Mucosa of descending colon (tissue), 3 donors: ENCODE measurements at regions not wholly inside any gene's neighbourhood (a gene's known extent, or its start where the extent isn't known, plus 50 kb on each side); places are given as distances from the start of the nearest gene placed in this dataset.
"Not testable (repeated sequence)": the region's sequence is repeated elsewhere in the genome, so short reads cannot be mapped to it uniquely, and the experiment has no call there.

ENCODE experiments used
- ATAC-seq: fragments of 200-7000 bp; cut with Tn5 transposase; one replicate; pipeline ENCODE4 v1.9.1; 2020; ENCODE audit warnings: mild to moderate bottlenecking, moderate library complexity
- DNase-seq, 3 donors: peaks; one replicate each; pipeline ENCODE4 v3.0.0-alpha.2; 2020
- H3K36me3 ChIP-seq: fragments of 200-600 bp; one replicate; pipeline ENCODE4 v1.8.0; 2021; ENCODE audit warnings: low read depth, mild to moderate bottlenecking
- H3K4me1 ChIP-seq: fragments of 200-600 bp; one replicate; pipeline ENCODE4 v1.8.0; 2021; ENCODE audit warnings: low read depth, mild to moderate bottlenecking
- H3K4me3 ChIP-seq: fragments of 200-600 bp; one replicate; pipeline ENCODE4 v1.8.0; 2021; ENCODE audit warnings: mild to moderate bottlenecking
- H3K9me3 ChIP-seq: fragments of 200-600 bp; one replicate; pipeline ENCODE4 v1.8.0; 2021; ENCODE audit warnings: mild to moderate bottlenecking
- CTCF ChIP-seq: fragments of 200-600 bp; IDR thresholded peaks from one replicate; pipeline ENCODE4 v1.8.0; 2022; ENCODE audit warnings: antibody characterized with exemption, mild to moderate bottlenecking
- intact Hi-C, 2 donors: fragments of 100-400 bp; cut with DNase I in 1 of 2; cut with micrococcal nuclease in 1 of 2; formaldehyde crosslinking; loops; one replicate each; pipeline versions ENCODE4 v1.11.0 to v1.11.1; 2022; cut with DNase I, micrococcal nuclease
- donor health status: DM: no; HTN: no; CAD: no; lungs with moderate emphysema.
- donor health status: DM: no; HTN: no; CAD: no.
- donor health status: DM: no; HTN: yes; CAD: no.

- ATAC-seq (no peak), DNase-seq (no peak)
- Histone ChIP-seq H3K4me1 (no peaks in the 10 kb centered on the region), H3K36me3 (no peaks in the 10 kb centered on the region), H3K9me3 (no peaks in the 10 kb centered on the region), H3K4me3 (no peak overlapping the region)
- TF ChIP-seq CTCF, result no peak
- intact Hi-C loops, result no loop called here
These were observed 90.1 kb downstream of the MYCN start for GRCh38 chr2:16030206-16031057.

- no peak for TF ChIP-seq CTCF
- no peak overlapping the region for H3K4me3 ChIP-seq
- no peaks in the 10 kb centered on the region for H3K4me1 ChIP-seq
- intact Hi-C loops, result no loop called here
- H3K9me3 ChIP-seq, result no peaks in the 10 kb centered on the region
- no peak for DNase-seq
- no peak for ATAC-seq
- no peaks in the 10 kb centered on the region for H3K36me3 ChIP-seq
These were observed 88.3 kb downstream of the MYCN start for GRCh38 chr2:16028644-16029043.

DNA sequence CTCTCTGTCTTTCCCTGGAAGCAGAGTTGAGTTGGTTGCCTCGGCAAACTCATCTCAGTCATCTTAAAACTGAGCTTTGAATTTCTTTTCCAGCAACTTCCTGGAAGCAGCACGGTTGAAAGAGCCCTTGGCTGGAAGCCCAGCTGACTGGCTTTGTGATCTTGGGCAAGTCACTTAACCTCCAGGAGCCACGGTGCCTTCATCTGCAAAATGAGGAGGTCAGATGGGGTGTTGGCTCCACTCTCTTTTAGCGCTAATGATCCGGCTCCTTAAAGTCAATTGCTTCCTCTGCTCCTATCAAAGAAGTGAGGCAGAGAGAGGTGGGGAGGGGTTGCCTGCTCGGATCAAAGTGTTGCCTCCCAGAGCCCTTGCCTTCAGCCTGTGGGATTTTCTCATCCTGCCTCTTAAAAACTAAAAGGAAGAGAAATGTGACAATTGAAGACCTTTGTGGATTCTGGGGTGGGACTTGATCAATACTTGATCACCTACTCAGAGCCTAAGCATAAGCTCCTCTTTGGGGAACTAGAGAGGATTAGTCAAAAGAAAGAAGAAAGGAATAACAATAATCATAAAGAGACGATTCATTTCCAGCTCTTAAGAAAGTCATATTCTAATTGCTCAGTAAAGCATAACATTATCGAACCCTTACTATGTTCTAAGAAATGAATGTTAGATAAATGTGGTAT is 86.6 kb downstream of the MYCN start:
- TF ChIP-seq CTCF, result no peak
- Histone ChIP-seq H3K36me3 (no peaks in the 10 kb centered on the region), H3K4me3 (no peak overlapping the region), H3K4me1 (no peaks in the 10 kb centered on the region), H3K9me3 (no peaks in the 10 kb centered on the region)
- no peak for ATAC-seq
- DNase-seq, result no peak
- intact Hi-C loops, result no loop called here

DNA sequence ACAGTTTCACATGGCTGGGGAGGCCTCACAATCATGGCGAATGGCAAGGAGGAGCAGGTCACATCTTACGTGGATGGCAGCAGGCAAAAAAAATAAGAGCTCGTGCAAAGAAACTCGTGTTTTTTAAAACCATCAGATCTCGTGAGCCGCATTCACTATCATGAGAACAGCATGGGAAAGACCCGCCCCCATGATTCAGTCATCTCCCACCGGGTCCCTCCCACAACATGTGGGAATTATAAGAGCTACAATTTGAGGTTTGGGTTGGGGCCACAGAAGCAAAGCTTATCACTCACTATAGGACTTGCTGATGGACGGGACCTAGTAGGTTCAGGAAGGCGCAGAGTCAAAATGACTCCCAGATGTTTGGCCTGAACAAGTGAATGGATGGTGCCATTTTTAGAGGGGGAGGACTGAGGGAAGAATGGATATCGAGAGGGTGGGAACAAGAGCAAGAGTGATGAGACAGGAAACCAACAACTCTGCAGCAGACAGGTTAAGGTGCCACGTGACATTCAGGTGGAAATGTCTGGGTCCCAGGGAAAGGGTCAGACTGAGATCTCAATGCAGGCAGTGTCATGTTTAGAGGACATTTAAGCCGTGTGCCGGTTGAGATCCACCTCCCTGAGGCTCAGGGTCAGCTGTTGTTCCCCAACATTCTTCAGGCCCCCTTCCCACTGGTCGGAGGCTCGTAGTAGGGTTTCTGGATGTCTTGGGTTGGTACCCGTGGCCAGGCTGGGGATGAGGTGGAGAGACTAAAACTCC is 85.7 kb downstream of the MYCN start:
- ATAC-seq (no peak), DNase-seq (no peak)
- intact Hi-C loops, result no loop called here
- H3K4me3 ChIP-seq, result no peak overlapping the region
- H3K4me1 ChIP-seq, result no peaks in the 10 kb centered on the region
- no peak for TF ChIP-seq CTCF
- no peaks in the 10 kb centered on the region for H3K36me3 ChIP-seq
- no peaks in the 10 kb centered on the region for H3K9me3 ChIP-seq

- DNase-seq (no peak), ATAC-seq (no peak)
- intact Hi-C loops, result no loop called here
- Histone ChIP-seq H3K4me1 (no peaks in the 10 kb centered on the region), H3K36me3 (no peaks in the 10 kb centered on the region), H3K9me3 (no peaks in the 10 kb centered on the region), H3K4me3 (no peak overlapping the region)
- no peak for TF ChIP-seq CTCF
These were observed 85.0 kb downstream of the MYCN start for GRCh38 chr2:16025211-16025875.

DNA sequence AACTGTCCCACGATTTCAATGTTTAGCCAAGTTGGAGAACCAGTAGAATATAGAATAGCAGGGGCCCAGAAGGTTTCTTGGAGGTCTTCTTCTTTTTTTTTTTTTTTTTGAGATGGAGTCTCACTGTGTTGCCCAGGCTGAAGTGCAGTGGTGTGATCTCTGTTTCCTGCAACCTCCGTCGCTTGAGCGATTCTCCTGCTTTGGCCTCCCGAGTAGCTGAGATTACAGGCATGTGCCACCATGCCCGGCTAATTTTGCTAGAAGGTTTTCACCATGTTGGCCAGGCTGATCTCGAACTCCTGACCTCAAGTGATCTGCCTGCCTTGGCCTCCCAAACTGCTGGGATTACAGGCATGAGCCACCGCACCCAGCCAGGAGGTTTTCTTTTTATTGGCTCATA is 84.3 kb downstream of the MYCN start:
- ATAC-seq, H3K4me3 ChIP-seq, intact Hi-C loops, H3K9me3 ChIP-seq, H3K36me3 ChIP-seq, DNase-seq, H3K4me1 ChIP-seq: not testable (repeated sequence)
